Mucosa of rectum (tissue), 2 donors: ENCODE measurements at regions not wholly inside any gene's neighbourhood (a gene's known extent, or its start where the extent isn't known, plus 50 kb on each side); places are given as distances from the start of the nearest gene placed in this dataset.
"Not testable (repeated sequence)": the region's sequence is repeated elsewhere in the genome, so short reads cannot be mapped to it uniquely, and the experiment has no call there.

Experiments
- H3K27ac ChIP-seq, 2 donors: one replicate each; pipeline ENCODE4 v1.7.0; 2013; ENCODE audit warnings: inconsistent platforms in 2 of 2, low read depth in 2 of 2, low read length in 2 of 2
- H3K27me3 ChIP-seq, 2 donors: one replicate each; pipeline ENCODE4 v1.7.0; 2013; ENCODE audit warnings: low read length in 2 of 2; ENCODE audit not compliant: control insufficient read depth in 2 of 2, insufficient read depth in 2 of 2
- H3K36me3 ChIP-seq, 2 donors: one replicate each; pipeline ENCODE4 v1.7.0; 2013; ENCODE audit warnings: low read length in 2 of 2; ENCODE audit not compliant: control insufficient read depth in 2 of 2, insufficient read depth in 2 of 2
- H3K4me1 ChIP-seq, 2 donors: one replicate each; pipeline ENCODE4 v1.7.0; 2013; ENCODE audit warnings: low read length in 2 of 2, mild to moderate bottlenecking in 1 of 2; ENCODE audit not compliant: control insufficient read depth in 2 of 2, insufficient read depth in 2 of 2
- H3K4me3 ChIP-seq, 2 donors: one replicate each; pipeline ENCODE4 v1.7.0; 2013; ENCODE audit warnings: low read length in 2 of 2
- H3K9ac ChIP-seq, 2 donors: one replicate each; pipeline ENCODE4 v1.7.0; 2013; ENCODE audit warnings: low read length in 2 of 2, low read depth in 1 of 2, mild to moderate bottlenecking in 1 of 2
- H3K9me3 ChIP-seq, 2 donors: one replicate each; pipeline ENCODE4 v1.7.0; 2013; ENCODE audit warnings: low read length in 2 of 2; ENCODE audit not compliant: control insufficient read depth in 2 of 2
- donor health status: healthy.
- donor health status: Normal muscosa, but diverticular disease.

GRCh38 chr1:120357046-120357445 lies 57.8 kb upstream of the NBPF8 start:
- H3K4me3 ChIP-seq, H3K4me1 ChIP-seq, H3K36me3 ChIP-seq, H3K9me3 ChIP-seq, H3K27ac ChIP-seq, H3K9ac ChIP-seq, H3K27me3 ChIP-seq: not testable (repeated sequence)

GRCh38 chr1:120356170-120356569 lies 58.7 kb upstream of the NBPF8 start:
- H3K9me3 ChIP-seq, H3K27me3 ChIP-seq, H3K4me1 ChIP-seq, H3K4me3 ChIP-seq, H3K27ac ChIP-seq, H3K9ac ChIP-seq, H3K36me3 ChIP-seq: not testable (repeated sequence)

- H3K27ac ChIP-seq = peak overlapping the region; percentile 16 to 42
- H3K4me1 ChIP-seq, H3K9me3 ChIP-seq, H3K36me3 ChIP-seq, H3K27me3 ChIP-seq, H3K9ac ChIP-seq: not testable (repeated sequence)
- peak overlapping the region in 1 of 2 donors; percentile 30 for H3K4me3 ChIP-seq
These were observed 60.1 kb upstream of the NBPF8 start for GRCh38 chr1:120354618-120355184.

- not testable (repeated sequence) for H3K36me3 ChIP-seq, H3K27me3 ChIP-seq, H3K9me3 ChIP-seq, H3K4me1 ChIP-seq
- H3K27ac ChIP-seq = peak overlapping the region in 1 of 2 donors; percentile 47
- peak overlapping the region; percentile 17 to 51 for H3K9ac ChIP-seq
- peak overlapping the region in 1 of 2 donors; percentile 57 for H3K4me3 ChIP-seq
These were observed 72.4 kb upstream of the NBPF8 start for GRCh38 chr1:120342231-120343073.

- not testable (repeated sequence) for H3K4me1 ChIP-seq, H3K27me3 ChIP-seq, H3K36me3 ChIP-seq, H3K9me3 ChIP-seq
- Histone ChIP-seq H3K27ac (peak overlapping the region in 1 of 2 donors; percentile 38), H3K4me3 (peak overlapping the region; percentile 61 to 63), H3K9ac (peak overlapping the region in 1 of 2 donors; percentile 43)
These were observed 73.1 kb upstream of the NBPF8 start for GRCh38 chr1:120341756-120342155.

GRCh38 chr1:120340838-120341751 lies 73.7 kb upstream of the NBPF8 start:
- H3K27ac ChIP-seq = peak overlapping the region in 1 of 2 donors; percentile 38
- not testable (repeated sequence) for H3K27me3 ChIP-seq, H3K4me1 ChIP-seq, H3K9me3 ChIP-seq, H3K36me3 ChIP-seq
- peak overlapping the region; percentile 61 to 63 for H3K4me3 ChIP-seq
- H3K9ac ChIP-seq = peak overlapping the region in 1 of 2 donors; percentile 51

- H3K4me3 ChIP-seq, H3K27me3 ChIP-seq, H3K4me1 ChIP-seq, H3K36me3 ChIP-seq, H3K9me3 ChIP-seq, H3K27ac ChIP-seq, H3K9ac ChIP-seq: not testable (repeated sequence)
These were observed 99.1 kb upstream of the NBPF8 start for GRCh38 chr1:120315738-120316137.

GRCh38 chr1:120311930-120312329 lies 102.9 kb upstream of the NBPF8 start:
- H3K27me3 ChIP-seq, H3K9me3 ChIP-seq, H3K27ac ChIP-seq, H3K4me3 ChIP-seq, H3K9ac ChIP-seq, H3K4me1 ChIP-seq, H3K36me3 ChIP-seq: not testable (repeated sequence)

- H3K4me1 ChIP-seq, H3K4me3 ChIP-seq, H3K9me3 ChIP-seq, H3K36me3 ChIP-seq, H3K27me3 ChIP-seq, H3K27ac ChIP-seq, H3K9ac ChIP-seq: not testable (repeated sequence)
These were observed 105.8 kb upstream of the NBPF8 start for GRCh38 chr1:120308940-120309578.

- H3K4me1 ChIP-seq, H3K4me3 ChIP-seq, H3K27me3 ChIP-seq, H3K9ac ChIP-seq, H3K27ac ChIP-seq, H3K9me3 ChIP-seq, H3K36me3 ChIP-seq: not testable (repeated sequence)
These were observed 109.8 kb upstream of the NBPF8 start for GRCh38 chr1:120305046-120305445.
